SK-N-SH treated with all-trans-retinoic acid at 6 μM for 48 hours (cell line): ENCODE measurements at regions not wholly inside any gene's neighbourhood (a gene's known extent, or its start where the extent isn't known, plus 50 kb on each side); places are given as distances from the start of the nearest gene placed in this dataset.

Experiments used
- ATAC-seq: fragments of 200-7000 bp; cut with Tn5 transposase; 3 replicates; pipeline ENCODE4 v1.9.1; 2020; ENCODE audit warnings: mild to moderate bottlenecking, moderate library complexity
- ARNTL ChIP-seq: fragments of 450-650 bp; formaldehyde crosslinking; IDR thresholded peaks from 2 replicates; pipeline ENCODE4 v1.5.0; 2020; ENCODE audit warnings: low read depth, mild to moderate bottlenecking, moderate library complexity, borderline replicate concordance
- ESRRG ChIP-seq: fragments of 250-450 bp; sonication (Bioruptor Pico); IDR thresholded peaks from 2 replicates; pipeline ENCODE4 v1.6.1; 2021; ENCODE audit warnings: mild to moderate bottlenecking
- GLIS3 ChIP-seq: fragments of 250-450 bp; sonication (Bioruptor Pico); IDR thresholded peaks from 2 replicates; pipeline ENCODE4 v1.5.0; 2020; ENCODE audit warnings: mild to moderate bottlenecking, moderate library complexity
- ISL1 ChIP-seq: fragments of 250-450 bp; sonication (Bioruptor Pico); IDR thresholded peaks from 2 replicates; pipeline ENCODE4 v2.1.2; 2022; ENCODE audit warnings: mild to moderate bottlenecking, moderate library complexity
- OSR1 ChIP-seq: fragments of 250-450 bp; sonication (Bioruptor Pico); IDR thresholded peaks from 2 replicates; pipeline ENCODE4 v1.8.0; 2022; ENCODE audit warnings: moderate library complexity, mild to moderate bottlenecking, inconsistent platforms
- POU6F1 ChIP-seq: fragments of 250-450 bp; sonication (Bioruptor Pico); IDR thresholded peaks from 2 replicates; pipeline ENCODE4 v1.8.0; 2021; ENCODE audit warnings: low read depth, mild to moderate bottlenecking, moderate library complexity, borderline replicate concordance
- PPARA ChIP-seq: fragments of 250-450 bp; sonication (Bioruptor Pico); IDR thresholded peaks from 2 replicates; pipeline ENCODE4 v1.5.0; 2020; ENCODE audit warnings: mild to moderate bottlenecking, borderline replicate concordance
- RARB ChIP-seq: fragments of 250-450 bp; sonication (Bioruptor Pico); IDR thresholded peaks from 2 replicates; pipeline ENCODE4 v1.8.0; 2021; ENCODE audit warnings: mild to moderate bottlenecking, moderate library complexity
- SNAI2 ChIP-seq: fragments of 250-450 bp; sonication (Bioruptor Pico); IDR thresholded peaks from 2 replicates; pipeline ENCODE4 v1.5.0; 2020; ENCODE audit warnings: mild to moderate bottlenecking, moderate library complexity
- TCF4 ChIP-seq: fragments of 250-450 bp; sonication (Bioruptor Pico); IDR thresholded peaks from 2 replicates; pipeline ENCODE4 v1.8.0; 2021; ENCODE audit warnings: mild to moderate bottlenecking, moderate library complexity, borderline replicate concordance
- TSHZ2 ChIP-seq: fragments of 250-450 bp; sonication (Bioruptor Pico); IDR thresholded peaks from 2 replicates; pipeline ENCODE4 v1.5.0; 2020; ENCODE audit warnings: mild to moderate bottlenecking, moderate library complexity
- ZC3H10 ChIP-seq: fragments of 250-450 bp; sonication (Bioruptor Pico); IDR thresholded peaks from 2 replicates; pipeline ENCODE4 v1.5.1; 2021; ENCODE audit warnings: mild to moderate bottlenecking, moderate library complexity
- ZFP3 ChIP-seq: fragments of 250-450 bp; sonication (Bioruptor Pico); IDR thresholded peaks from 2 replicates; pipeline ENCODE4 v1.5.0; 2020; ENCODE audit warnings: mild to moderate bottlenecking, moderate library complexity
- ZNF565 ChIP-seq: fragments of 450-650 bp; formaldehyde crosslinking; conservative IDR thresholded peaks from 2 replicates; pipeline ENCODE4 v1.5.0; 2020; ENCODE audit warnings: low read depth, mild to moderate bottlenecking, moderate library complexity
- ZNF70 ChIP-seq: fragments of 450-650 bp; formaldehyde crosslinking; IDR thresholded peaks from 2 replicates; pipeline ENCODE4 v1.5.0; 2020; ENCODE audit warnings: mild to moderate bottlenecking, moderate library complexity
- ZNF8 ChIP-seq: fragments of 450-650 bp; formaldehyde crosslinking; IDR thresholded peaks from 2 replicates; pipeline ENCODE4 v1.5.0; 2020; ENCODE audit warnings: mild to moderate bottlenecking, moderate library complexity
- TF ChIP-seq, protein P1 (sequence below): fragments of 250-450 bp; sonication (Bioruptor Pico); IDR thresholded peaks from 2 replicates; pipeline ENCODE4 v1.5.1; 2020; ENCODE audit warnings: low read depth, mild to moderate bottlenecking, moderate library complexity
- TF ChIP-seq, protein P2 (sequence below): fragments of 250-450 bp; sonication (Bioruptor Pico); IDR thresholded peaks from 2 replicates; pipeline ENCODE4 v1.5.1; 2021; ENCODE audit warnings: mild to moderate bottlenecking, moderate library complexity
- TF ChIP-seq, protein P3 (sequence below): fragments of 250-450 bp; sonication (Bioruptor Pico); IDR thresholded peaks from 2 replicates; pipeline ENCODE4 v1.8.0; 2020; ENCODE audit warnings: mild to moderate bottlenecking, moderate library complexity, borderline replicate concordance

DNA sequence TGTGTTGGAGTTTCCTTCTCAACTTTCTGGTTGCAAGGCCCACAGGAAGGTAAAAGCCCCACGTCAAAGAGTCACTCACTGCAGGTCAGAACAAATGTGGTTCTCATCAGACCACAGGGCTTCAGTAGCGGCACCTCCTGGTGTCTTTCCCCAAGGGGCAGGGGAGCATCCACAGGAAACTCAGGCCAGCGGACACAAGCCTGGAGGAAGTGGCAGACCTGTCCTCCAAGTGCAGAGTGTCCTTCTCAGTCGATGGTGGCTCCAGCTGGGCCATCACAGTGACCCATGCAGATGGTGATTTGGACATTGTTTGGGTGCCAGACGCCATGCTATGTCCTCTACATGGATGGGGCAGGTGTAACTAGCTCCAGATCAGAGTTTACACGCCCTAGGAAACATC is 84.9 kb downstream of the ACKR3 start:
- no peak for ATAC-seq
- TF ChIP-seq ESRRG (CRISPR knock-in tag), result no peak
- TF ChIP-seq ZFP3 (CRISPR knock-in tag), result no peak
- no peak for TF ChIP-seq OSR1 (CRISPR knock-in tag)
- no peak for TF ChIP-seq RARB (CRISPR knock-in tag)
- no peak for TF ChIP-seq PPARA
- TF ChIP-seq, protein P1, sequence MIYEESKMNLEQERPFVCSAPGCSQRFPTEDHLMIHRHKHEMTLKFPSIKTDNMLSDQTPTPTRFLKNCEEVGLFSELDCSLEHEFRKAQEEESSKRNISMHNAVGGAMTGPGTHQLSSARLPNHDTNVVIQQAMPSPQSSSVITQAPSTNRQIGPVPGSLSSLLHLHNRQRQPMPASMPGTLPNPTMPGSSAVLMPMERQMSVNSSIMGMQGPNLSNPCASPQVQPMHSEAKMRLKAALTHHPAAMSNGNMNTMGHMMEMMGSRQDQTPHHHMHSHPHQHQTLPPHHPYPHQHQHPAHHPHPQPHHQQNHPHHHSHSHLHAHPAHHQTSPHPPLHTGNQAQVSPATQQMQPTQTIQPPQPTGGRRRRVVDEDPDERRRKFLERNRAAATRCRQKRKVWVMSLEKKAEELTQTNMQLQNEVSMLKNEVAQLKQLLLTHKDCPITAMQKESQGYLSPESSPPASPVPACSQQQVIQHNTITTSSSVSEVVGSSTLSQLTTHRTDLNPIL (CRISPR knock-in tag), result no peak
- TF ChIP-seq ZNF8 (CRISPR knock-in tag), result no peak
- no peak for TF ChIP-seq TCF4
- TF ChIP-seq, all 23 proteins: peak for 0

DNA sequence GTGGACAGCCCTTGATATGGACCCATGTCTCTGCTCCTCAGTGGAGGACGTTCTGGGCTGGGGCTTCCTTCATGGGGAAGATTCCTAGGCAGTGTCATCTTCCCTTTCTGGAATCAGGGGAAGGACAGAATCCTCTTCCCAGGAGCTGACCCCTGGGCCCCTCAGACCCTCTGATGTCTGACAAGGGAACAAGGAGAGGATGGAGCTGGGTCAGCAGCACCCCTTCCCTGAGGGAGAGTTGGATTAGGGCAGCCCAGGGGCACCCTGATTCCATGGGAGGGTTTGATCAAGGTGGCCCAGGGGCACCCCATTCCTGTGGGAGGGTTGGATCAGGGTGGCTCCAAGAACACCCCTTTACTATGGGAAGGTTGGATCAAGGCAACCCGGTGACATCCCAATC is 86.5 kb downstream of the ACKR3 start:
- TF ChIP-seq ISL1, result no peak
- TF ChIP-seq TSHZ2 (CRISPR knock-in tag), result no peak
- TF ChIP-seq RARB (CRISPR knock-in tag), result no peak
- TF ChIP-seq, protein P2, sequence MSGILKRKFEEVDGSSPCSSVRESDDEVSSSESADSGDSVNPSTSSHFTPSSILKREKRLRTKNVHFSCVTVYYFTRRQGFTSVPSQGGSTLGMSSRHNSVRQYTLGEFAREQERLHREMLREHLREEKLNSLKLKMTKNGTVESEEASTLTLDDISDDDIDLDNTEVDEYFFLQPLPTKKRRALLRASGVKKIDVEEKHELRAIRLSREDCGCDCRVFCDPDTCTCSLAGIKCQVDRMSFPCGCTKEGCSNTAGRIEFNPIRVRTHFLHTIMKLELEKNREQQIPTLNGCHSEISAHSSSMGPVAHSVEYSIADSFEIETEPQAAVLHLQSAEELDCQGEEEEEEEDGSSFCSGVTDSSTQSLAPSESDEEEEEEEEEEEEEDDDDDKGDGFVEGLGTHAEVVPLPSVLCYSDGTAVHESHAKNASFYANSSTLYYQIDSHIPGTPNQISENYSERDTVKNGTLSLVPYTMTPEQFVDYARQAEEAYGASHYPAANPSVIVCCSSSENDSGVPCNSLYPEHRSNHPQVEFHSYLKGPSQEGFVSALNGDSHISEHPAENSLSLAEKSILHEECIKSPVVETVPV (CRISPR knock-in tag), result no peak
- no peak for TF ChIP-seq ZNF70 (CRISPR knock-in tag)
- no peak for TF ChIP-seq ZNF565 (CRISPR knock-in tag)
- no peak for ATAC-seq

DNA sequence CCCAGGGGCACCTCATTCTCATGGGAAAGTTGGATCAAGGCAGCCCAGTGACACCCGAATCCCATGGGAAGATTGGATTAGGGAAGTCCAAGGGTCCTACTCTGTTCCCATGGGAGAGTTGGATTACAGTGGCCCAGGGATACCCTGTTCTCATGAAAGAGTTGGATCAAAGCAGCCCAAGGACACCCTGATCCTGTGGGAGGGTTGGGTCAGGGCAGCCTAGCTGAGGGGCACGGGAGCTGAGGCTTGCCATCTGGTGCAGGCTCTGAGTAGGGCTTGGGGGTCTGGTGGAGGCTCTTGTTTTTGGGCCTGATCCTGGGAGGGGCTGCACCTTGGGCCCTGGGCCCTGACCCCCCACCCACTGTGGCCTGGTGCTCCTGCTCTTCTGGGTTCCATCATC is 87.1 kb downstream of the ACKR3 start:
- TF ChIP-seq ZNF565 (CRISPR knock-in tag), result no peak
- TF ChIP-seq TSHZ2 (CRISPR knock-in tag), result no peak
- TF ChIP-seq ZNF8 (CRISPR knock-in tag), result no peak
- TF ChIP-seq ZC3H10 (CRISPR knock-in tag), result no peak
- TF ChIP-seq ARNTL (CRISPR knock-in tag), result no peak
- no peak for TF ChIP-seq ESRRG (CRISPR knock-in tag)
- TF ChIP-seq SNAI2 (CRISPR knock-in tag), result no peak
- TF ChIP-seq, protein P3, sequence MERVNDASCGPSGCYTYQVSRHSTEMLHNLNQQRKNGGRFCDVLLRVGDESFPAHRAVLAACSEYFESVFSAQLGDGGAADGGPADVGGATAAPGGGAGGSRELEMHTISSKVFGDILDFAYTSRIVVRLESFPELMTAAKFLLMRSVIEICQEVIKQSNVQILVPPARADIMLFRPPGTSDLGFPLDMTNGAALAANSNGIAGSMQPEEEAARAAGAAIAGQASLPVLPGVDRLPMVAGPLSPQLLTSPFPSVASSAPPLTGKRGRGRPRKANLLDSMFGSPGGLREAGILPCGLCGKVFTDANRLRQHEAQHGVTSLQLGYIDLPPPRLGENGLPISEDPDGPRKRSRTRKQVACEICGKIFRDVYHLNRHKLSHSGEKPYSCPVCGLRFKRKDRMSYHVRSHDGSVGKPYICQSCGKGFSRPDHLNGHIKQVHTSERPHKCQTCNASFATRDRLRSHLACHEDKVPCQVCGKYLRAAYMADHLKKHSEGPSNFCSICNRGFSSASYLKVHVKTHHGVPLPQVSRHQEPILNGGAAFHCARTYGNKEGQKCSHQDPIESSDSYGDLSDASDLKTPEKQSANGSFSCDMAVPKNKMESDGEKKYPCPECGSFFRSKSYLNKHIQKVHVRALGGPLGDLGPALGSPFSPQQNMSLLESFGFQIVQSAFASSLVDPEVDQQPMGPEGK (CRISPR knock-in tag), result no peak
- TF ChIP-seq ZNF70 (CRISPR knock-in tag), result no peak
- TF ChIP-seq ZFP3 (CRISPR knock-in tag), result no peak
- no peak for TF ChIP-seq GLIS3 (CRISPR knock-in tag)
- TF ChIP-seq, protein P2 (CRISPR knock-in tag), result no peak
- TF ChIP-seq, protein P1 (CRISPR knock-in tag), result no peak
- no peak for TF ChIP-seq ISL1
- TF ChIP-seq RARB (CRISPR knock-in tag), result no peak
- no peak for TF ChIP-seq OSR1 (CRISPR knock-in tag)
- no peak for TF ChIP-seq POU6F1 (CRISPR knock-in tag)

More for the DNA sequence above, 87.1 kb downstream of the ACKR3 start:
- no peak for ATAC-seq
